HG03159 (cell line): ENCODE measurements at regions not wholly inside any gene's neighbourhood (a gene's known extent, or its start where the extent isn't known, plus 50 kb on each side); places are given as distances from the start of the nearest gene placed in this dataset.
A peak's percentile ranks its signal among the peaks of the same experiment; 100 is the strongest.

ENCODE experiments used
- ATAC-seq: cut with Tn5 transposase; IDR thresholded peaks from one replicate; pipeline ENCODE4 v1.9.1; 2021; ENCODE audit warnings: mild to moderate bottlenecking, moderate library complexity; ENCODE audit not compliant: unreplicated experiment

DNA sequence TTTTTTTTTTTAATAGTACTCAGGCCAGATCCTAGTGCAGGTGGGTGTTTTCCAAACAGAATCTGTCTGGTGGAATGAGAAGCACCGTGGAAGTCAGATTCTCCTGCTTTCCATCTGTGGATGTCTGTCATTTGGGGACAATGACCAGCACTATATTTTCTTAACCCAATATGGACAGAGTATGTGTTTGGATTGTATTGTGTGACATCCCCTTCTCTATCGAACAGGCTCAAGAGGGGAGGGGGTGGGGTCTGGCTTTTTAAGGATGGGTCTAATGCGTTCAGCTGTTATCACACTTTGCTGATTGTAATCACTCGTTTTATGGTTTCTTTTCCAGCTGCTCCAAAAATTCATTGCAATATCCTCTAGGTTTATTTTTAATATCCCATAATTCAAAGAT is 197.5 kb upstream of the CEP162 start:
- no peak for ATAC-seq

DNA sequence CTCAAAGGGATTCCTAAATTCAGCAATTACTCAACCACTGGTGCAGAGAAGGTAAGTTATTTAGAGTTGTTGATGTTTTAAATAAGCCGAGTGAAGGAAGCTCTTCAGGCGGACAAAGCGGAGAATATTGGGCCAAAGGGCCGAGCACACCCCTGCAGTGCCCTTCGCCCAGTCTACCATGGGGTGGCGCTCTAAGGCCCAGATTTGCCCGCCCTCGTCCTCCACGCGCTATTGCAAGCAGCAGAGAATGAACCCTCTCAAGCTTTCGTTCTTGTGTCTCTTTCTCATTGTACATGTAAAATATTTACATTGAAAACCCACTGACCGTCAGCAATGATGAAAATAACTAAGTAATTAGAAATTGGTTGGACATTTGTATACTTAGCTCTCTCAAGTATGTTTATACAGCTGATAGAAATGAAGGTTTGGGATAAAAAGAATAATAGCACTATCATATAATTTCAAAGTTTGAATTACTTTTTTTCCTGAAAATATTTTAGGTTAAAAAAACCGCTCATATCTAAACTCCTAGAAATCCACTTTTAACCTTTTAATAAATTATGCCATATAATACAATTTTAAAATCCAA is 195.0 kb upstream of the CEP162 start:
- ATAC-seq = peak; percentile 77

DNA sequence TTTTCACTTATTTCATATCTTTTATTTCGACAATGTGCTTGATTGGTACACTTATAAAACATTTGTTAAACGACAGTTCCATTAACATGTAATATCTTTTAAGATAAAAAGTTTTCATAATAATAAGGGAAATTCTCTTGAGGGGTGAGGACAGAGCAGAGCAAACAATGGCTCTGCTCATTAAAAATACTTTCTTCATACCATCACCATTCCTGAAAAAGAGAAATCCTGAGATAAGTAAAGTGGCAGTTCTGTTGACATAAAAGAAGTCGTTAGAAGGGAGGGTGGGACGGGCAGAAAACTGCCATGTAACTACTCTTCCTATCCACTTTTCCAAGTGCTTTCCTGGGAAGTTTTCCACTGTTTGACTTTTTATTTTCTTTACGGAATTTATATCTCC is 193.6 kb upstream of the CEP162 start:
- no peak for ATAC-seq

DNA sequence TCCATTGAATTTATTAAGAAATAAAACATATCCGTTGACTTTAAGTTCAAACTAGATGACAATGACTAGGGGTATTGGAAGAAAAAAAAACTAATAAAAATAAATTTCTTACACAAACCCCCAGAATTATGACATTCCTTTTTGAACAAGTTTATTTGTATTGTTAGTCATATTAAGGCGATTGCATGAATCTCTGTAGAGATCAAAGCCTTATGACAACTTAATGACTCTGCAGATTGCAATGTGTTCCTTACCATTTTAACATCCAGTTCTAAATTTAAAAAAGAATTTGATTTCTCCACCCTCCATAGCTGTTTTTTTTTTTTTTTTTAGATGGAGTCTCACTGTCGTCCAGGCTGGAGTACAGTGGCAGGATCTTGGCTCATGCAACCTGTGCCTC is 189.8 kb upstream of the CEP162 start:
- no peak for ATAC-seq

DNA sequence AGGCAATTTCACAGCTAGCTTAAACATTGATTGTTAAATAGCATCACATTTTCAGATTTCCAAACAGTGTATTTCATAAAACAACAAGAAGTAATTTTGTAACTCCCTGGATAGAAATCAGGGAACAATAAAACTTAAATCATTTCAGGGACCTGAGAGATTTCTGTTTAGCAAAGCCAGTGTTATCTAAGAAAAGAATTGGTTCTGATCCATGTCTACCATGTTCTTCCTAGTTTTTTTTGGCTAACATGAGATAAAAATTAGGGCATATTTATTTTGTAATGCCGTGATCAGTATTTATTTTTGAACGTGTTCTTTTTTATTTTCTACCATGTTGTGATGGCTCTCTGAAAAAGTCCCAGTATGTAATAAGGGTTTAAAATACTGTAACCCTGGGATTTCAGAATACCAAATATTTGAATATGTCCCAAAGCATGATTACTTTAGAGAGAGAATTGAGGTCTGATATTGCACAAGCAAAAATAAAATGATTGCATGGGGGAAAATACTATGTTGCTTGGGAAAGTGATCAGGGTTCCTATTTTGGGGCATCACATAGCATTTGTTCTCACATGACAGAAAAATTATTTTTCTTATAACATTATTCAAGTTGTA is 188.7 kb upstream of the CEP162 start:
- no peak for ATAC-seq

DNA sequence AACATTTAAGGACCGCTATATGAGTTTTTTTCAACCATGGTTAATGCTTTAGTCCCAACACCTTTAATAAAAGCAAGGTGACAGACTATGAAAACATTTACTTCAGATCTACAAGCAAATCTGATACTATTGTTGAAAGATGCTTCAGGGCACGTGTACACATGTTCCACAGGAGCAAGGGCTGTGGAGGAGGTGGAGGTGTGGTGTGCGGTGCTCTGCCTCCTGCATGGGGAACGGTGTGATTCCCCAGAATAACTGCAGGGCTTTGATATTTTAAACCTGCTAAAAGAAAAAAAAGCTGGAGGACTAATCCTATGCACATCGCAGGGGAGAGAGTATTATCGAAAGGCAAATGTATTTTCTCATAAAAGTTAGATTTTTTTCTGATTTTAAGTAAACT is 188.1 kb upstream of the CEP162 start:
- ATAC-seq = no peak

DNA sequence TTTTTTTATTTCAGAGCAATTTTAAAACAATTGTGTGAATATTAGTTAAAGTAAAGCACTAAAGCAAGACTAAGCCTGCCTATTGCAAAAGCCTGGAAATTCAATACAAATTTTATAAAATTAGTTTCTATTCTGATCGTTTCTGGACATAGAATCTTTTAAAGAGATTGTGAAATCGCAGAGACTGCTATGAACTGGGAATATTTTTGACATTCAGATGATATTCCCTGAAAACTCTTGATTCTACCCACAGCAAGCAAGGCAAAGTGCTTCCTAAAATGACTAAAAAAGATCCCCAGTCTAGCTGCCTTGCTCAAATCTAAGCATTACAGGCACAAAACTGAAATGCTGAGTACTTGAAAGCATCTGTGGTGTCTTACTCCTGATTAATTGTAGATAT is 187.6 kb upstream of the CEP162 start:
- no peak for ATAC-seq

DNA sequence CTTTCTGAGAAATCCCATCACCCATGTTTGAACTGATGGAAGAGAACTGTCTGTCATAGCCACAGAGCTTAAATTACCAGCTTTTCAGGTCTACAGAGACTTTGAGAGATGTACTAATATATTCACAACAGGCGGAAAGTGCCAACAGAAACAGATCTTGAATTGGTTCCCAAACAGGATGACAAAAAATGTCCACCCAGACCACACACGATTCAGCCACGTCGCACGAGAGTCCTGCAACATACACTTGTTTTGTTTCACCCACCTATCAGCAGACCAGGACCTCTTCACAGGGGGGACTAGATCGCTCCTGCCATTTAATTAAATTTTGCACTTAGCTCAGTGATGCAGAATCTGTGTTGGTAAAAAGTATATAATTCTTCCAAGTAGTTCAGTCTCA is 187.1 kb upstream of the CEP162 start:
- no peak for ATAC-seq

DNA sequence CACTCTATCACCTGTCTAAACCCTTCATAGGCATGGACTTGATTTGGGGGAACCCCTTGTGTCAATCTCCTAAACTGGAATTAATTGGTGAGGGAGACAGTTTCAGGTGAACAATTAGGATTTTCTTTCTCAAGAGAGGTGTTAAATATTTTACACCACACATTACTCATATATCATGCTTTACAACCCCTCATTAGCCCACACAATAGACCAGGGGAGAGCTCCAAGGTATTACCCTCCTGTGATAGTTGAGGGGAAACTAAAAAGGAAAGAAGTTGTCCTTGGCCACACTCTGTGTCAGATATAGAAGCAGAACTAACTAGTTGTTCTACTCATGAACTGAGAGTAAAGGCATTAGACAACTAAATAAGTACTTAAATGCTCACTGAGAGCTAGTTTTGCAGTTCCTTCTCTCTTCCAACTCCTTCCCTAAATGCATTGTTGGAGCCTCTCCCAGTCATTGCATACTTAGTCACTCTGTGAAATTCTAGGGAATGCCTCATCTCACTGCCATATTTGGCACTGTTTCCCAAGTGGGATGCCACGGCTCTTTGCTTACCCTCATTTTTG is 183.7 kb upstream of the CEP162 start:
- no peak for ATAC-seq

DNA sequence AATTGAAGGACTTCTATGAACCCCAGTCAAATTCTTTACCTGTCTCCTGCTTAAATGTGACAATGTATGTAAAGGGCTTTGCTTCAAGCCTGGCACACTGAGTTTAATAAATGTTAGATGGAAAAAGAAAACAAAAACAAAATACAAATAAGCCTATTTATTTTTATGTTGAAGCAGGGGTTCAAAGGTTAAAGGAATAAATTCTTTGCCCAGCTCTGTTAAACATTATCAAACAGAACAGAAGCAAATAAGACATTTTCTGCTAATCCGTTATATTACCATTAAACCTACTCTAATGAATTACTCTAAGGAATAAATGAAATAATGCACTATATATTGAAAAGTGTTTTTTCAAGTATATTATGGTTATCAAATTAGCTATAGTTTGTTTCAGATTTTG is 182.5 kb upstream of the CEP162 start:
- no peak for ATAC-seq

DNA sequence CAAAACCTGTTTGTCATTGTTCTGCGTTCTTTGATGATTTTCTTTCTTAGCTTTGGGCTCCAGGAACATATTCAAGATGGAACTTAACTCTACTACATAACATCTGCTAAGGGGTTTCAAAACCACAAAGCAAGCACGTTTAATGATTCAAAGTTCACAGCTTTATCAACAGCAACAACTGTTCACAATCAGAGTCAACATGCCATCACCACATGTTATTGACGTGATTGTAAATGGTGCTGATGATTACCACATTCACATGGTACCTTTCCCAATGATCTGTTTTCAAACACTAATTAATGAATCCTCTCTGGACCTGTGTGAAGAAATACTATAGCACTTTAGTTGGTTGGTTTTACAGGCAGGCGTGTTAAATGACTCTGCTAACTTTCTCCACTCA is 180.6 kb upstream of the CEP162 start:
- no peak for ATAC-seq

DNA sequence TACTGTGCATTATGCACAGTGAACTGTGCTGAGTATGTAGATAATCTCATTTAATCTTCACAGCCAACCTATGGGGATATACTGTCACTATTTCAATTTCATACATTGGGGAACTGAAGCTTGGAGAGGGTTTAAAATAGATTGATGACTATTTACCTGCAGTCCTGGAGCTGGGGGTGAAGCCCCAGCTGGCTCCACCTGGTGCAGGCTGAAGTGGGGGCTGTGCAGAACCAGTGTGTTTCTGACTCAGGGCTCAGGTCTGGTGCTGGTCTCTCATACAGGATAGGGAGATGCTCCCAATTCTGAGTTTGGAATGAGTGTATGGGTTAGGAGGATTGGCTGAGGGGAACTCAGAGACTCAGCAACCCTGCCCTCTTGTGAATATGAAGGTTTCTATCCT is 176.1 kb upstream of the CEP162 start:
- peak; percentile 43 for ATAC-seq

DNA sequence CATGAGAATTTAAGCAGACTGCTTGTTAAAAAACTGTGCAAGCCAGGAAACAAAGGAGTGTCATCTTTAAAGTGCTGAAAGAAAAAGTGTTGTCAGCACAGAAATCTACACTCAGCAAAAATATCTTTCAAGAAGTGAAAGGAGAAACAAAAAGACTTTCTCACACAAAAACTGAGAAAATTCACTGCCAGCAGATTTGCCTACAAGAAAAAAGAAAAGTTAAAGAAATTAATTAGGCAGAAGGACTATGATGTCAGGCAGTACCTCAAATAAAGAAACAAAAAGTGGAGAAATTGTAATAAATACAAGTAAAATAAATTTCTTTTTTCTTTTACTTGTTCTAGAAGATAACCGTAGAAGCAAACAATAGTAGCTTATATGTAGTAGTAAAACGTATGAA is 171.6 kb upstream of the CEP162 start:
- no peak for ATAC-seq

DNA sequence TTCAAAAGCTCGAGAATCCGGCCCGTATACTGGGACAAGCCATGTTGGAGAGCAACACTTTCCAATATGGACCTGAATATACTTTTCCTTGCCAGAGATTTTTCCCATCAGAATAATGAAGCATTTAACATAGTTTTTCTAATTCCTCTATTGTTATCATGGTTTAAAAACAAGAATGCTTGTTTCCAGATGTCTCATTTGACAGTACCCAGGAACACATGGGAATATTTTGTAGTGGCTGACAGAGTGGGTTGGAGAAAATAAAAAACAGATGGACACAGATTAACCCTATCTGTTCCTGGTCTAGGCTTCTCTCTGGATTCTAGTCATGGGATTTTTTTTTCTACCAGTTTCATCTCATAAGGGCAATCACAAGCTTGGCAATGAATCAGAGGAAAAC is 164.8 kb upstream of the CEP162 start:
- no peak for ATAC-seq

DNA sequence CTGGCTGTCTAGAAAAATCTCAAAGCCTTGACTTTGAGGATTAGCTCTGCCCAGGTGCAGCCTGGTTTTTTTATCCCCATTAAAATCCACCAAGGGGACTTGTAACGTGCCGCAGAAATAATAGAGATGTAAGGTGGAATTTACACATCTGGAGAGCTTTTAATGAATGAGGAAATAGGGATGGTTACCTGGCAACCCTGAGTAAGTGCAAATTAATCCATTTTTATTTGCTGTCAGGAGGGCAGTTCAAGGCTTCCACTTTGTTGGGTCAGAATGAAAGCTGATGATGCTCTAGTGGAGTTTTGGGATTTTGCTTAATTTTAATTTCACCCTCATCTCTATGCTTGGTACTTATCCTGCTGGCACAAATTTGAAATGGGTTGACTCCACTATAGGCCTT is 163.4 kb upstream of the CEP162 start:
- no peak for ATAC-seq

DNA sequence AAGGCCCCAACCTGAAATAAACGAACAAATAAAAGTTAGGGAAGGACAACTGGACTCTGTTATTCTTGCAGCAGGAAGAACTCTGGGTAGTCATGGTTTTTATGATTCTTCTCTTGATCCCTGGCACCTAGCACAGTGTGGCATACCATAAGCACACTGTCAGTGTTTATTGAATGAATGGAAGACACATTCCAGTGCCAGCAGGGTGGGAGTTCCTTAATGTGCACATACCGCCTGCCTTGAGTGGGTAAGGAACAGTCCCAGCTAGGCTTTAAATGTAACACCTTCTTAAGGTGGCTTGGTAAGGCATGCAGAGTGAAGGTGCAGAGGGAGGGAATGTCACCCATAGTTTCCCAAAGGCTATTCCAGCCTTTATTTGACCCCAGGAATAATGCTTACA is 162.9 kb upstream of the CEP162 start:
- ATAC-seq = no peak

DNA sequence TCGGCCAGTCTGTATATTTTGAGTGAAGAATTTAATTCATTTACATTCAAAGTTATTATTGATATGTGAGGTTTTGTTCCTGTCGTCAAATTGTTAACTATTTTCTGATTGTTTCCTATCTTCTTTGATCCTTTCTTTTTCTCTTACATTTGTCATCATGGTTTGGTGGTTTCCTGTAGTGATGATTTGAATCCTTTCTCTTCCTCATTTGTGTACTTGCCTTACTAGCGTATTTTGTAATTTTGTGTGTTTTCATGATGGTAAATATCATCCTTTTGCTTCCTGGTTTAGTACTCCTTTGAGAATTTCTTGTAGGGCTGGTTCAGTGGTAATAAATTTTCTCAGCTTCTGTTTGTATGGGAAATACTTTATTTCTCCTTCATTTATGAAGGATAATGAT is 151.7 kb upstream of the CEP162 start:
- ATAC-seq = no peak

DNA sequence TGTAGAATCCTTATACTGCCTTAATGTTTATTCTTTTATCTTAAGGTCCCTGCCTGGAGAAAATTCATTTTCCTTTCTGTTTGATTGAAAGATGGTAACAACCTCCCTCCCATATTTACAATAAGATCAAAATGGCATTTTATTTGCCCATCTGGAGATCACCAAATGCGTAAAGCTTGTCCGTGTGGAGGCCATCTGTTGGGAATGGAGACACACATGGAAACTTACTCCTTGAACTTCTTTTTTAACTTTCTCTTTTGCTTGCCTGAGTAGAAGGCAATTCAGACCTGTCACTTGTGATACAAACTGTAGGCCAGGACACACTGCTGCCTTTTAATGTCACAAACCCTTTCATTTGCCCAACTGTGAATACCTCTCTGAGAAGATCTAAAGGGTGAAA is 144.8 kb upstream of the CEP162 start:
- no peak for ATAC-seq

DNA sequence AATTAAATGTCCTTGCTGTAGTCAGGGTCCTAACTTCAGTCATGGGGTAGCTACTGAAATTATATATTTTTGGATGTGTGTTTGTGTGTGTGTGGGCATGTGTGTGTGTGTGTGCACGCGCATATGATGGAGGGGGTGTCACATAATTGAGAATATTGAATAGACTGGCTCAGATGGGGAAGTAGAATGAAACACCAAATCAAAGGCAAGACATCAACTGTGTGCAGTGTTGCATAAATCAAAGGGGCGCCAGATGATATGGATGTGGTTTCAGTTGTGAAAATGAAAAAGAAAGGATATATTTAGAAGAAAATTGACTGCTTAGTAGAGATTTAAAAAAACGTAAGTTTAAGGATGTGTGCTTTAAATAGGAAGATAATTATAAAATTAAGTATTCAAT is 144.2 kb upstream of the CEP162 start:
- no peak for ATAC-seq

DNA sequence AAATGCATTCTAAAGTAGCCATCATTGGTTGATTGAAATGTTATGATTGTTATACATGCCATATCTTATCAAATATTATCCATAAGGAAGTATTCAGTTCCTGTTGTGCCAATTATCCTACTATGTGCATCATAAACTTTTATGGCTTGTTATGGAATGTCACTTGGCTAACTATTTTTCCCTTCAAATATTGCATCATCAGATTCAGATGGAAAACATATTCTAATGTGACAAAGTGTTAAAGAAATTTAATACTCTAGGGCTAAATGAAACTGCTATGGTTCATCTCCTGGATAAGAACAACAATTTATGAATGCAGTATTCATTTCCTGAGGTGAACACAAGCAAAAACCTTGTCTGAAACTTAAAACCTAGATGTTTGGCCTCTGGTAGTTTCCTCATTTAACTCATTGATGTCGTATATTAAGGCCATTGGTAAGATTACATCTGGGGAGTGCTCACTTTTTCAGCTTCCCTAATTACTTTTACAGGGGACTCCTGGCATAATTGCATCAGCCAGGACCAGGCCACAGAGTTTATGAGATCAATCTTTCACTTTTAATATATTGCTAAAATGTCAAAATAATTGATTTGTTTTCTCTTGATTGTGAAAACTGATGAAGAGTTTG is 134.9 kb upstream of the CEP162 start:
- no peak for ATAC-seq

DNA sequence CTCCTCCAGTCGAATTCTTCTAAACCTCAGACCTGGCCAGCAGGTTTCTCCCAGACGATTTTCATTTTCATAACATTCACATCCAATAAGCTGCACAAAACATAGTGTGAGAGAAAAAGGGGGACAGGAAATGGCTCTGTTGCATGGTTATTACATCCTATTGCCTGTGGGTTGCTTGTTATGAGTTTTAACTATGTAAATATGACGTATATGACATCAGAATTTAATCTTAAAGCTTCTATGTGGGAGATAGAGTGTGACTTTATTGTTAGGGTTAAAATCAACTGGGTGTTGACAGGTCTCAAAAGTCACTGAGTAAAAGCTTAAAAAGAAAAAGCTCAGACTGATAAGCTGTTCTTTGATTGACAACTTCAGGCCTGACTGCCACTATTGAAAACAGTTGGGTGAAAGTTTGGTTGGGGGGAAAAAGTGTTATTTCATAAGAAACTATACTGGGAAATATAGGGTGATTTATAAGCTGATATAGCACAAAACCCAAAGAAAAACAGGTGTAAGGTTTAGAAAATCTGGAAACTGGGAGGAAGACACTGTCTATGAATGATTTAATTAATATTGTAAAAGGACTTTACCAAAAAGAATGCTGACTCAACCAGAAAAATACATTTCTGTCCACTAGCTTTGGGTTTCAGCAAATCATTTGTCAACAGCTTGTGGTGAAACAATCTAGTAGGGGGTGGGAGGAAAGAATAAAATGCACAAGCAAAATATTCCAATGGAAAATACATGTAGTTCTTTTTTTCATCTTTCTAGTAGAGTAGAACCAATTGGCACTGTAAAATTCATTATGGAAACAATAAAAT is 134.1 kb upstream of the CEP162 start:
- no peak for ATAC-seq

DNA sequence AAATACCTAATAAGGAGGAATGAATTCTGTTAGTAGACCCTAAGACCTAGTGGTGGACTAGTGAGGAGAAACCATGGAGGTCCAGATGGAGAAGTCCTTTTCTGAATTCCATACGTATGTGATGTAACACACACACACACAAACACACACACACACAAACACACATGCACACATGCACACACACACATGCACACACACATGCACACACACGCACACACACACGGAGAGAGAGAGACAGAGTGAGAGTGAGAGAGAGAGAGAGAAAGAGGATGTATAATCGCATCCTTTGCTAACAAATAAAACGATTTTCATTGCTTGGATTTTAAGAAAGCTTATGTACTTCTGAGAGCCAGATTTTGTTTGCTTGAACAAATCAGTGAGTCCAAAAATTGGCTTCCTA is 132.6 kb upstream of the CEP162 start:
- ATAC-seq = no peak
